HG03439 (cell line): ENCODE measurements at regions not wholly inside any gene's neighbourhood (a gene's known extent, or its start where the extent isn't known, plus 50 kb on each side); places are given as distances from the start of the nearest gene placed in this dataset.
A peak's percentile ranks its signal among the peaks of the same experiment; 100 is the strongest.
"Not testable (repeated sequence)": the region's sequence is repeated elsewhere in the genome, so short reads cannot be mapped to it uniquely, and the experiment has no call there.

Experiments used
- ATAC-seq: cut with Tn5 transposase; IDR thresholded peaks from one replicate; pipeline ENCODE4 v1.9.1; 2021; ENCODE audit warnings: mild to moderate bottlenecking, moderate library complexity; ENCODE audit not compliant: unreplicated experiment

DNA sequence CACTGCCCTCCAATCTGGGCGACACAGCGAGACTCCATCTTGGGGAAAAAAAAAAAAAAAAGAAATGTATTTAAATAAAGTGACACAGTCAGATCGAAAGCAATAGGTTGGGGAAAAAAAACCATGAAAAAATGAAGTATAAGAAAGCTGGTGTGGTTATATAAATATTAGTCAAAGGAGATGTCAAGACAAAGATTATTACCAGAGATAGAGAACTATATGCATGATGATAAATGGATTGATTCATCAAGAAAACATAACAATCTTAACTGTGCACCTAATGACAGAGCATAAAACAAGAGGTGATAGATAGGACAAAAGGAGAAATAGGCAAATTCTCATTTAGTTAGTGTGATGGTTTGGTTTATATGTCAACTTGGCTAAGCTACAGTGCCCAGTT is 146.9 kb upstream of the AHI1 start:
- ATAC-seq: no peak

DNA sequence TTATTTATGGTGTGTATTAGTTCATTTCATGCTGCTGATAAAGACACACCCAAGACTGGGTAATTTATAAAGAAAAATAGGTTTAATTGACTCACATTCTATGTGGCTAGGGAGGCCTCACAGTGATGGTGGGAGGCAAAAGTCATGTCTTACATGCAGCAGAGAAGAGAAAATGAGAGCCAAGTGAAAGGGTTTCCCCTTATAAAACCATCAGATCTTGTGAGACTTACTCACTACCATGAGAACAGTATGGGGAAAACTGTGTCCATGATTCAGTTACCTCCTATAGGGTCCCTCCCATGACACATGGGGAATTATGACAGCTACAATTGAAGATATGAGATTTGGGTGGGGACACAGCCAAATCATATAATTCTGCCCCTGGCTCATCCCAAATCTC is 150.0 kb upstream of the AHI1 start:
- no peak for ATAC-seq

DNA sequence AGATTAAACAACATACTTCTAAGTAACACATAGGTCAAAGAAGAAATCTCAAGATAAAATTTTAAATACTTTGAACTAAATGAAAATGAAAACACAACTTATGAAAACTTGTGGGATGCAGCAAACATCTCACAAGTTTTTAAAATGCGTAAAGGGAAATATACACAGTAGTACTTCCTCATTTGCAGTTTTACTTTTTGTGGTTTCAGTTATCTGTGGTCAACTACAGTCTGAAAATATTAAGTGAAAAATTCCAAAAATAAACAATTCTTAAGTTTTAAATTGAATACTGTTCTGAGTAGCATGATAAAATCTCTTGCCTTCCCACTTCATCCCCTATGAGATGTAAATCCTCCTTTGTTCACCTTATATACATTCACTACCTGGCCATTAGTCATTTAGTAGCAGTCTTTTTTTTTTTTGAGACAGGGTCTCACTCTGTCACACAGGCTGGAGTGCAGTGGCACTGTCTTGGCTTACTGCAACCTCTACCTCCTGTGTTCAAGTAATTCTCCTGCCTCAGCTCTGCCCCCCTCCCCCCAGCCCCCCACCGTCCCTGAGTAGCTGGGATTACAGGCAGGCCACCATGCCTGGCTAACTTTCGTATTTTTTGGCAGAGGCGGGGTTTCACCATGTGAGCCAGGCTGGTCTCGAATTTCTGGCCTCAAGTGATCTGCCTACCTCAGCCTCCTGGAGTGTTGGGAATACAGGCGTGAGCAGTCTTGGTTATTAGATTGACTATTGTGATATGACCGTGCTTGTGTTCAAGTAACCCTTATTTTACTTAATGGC is 154.6 kb upstream of the AHI1 start:
- peak; percentile 95 for ATAC-seq

- ATAC-seq: no peak
Observed at GRCh38 chr6:135655055-135655454, 157.5 kb upstream of the AHI1 start.

DNA sequence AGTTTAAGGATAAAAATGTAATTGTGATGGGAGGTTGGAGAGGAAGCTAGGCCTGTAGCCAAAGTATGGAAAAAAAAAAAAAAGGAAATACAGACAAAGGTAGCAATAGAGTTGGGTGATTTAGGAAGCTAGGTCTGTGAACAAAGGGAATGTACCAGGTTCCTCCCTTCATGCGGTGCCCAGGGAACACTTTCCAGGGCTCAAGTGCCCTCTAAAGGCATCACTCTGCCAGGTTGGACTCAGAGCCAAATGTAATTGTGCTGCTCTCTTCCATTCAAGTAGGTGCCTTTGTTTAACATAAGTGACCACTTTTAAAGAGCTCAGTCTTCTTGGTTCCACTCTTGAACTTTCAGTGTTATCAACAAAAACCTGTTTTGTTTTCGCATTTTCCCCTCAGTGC is 159.7 kb upstream of the AHI1 start:
- no peak for ATAC-seq

DNA sequence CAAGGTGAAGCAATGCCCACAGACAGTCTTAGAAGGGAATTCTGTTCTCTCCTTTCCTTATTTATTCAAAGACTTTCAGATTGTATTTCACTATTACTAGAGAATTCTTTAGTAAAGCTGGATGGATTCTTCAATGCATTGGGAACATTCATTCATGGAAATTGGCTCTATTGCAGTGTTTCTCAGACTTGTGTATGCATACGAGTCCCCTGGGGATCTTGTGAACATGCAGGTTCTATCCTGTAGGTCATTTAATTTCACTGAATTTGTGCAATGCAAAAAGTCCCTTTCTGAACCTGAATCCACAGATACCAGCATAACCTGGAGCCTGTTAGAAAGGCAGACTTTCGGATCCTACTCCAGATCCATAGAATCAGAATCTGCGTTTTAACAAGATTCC is 160.9 kb upstream of the AHI1 start:
- no peak for ATAC-seq

DNA sequence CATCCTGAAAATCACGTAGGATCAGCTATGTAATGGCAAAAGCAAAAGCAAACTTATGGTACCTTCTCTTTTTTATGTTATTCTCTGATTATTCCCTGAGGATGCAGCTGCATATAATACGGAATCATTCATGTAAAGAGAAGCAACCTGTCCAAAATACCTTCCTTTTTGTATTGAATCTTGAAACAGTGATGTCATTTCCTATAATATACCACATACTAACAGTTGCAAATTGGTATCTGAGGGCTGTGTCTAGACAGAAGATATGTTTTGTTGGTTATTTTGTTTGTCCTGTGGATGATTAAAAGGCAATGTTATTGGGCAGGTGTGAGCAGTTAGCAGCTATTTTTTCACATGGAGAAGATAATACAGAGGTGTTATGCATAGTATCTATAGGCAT is 161.4 kb upstream of the AHI1 start:
- ATAC-seq: no peak

- ATAC-seq: no peak
Observed at GRCh38 chr6:135664527-135664926, 167.0 kb upstream of the AHI1 start.

- no peak for ATAC-seq
Observed at GRCh38 chr6:135665935-135666334, 168.4 kb upstream of the AHI1 start.

- ATAC-seq: no peak
Observed at GRCh38 chr6:135667691-135668455, 170.3 kb upstream of the AHI1 start.

DNA sequence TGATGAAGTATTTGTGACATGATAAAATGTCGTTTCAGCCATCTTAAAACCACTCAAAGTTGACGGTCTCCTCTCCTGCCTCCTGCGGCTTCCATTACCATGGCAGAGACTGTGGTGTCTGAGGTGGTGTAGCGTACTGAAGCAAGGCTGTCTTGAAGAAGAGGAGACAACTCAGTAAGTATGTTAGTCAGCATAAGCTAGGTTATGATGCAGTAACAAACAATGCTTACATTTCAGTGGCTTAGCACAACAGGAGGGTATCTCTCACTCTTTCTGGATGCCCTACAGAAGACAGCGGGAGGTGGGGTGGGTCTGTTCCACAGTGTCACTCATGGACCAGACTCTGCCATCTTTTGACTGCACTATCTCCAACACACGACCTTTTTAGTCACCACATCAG is 174.7 kb upstream of the AHI1 start:
- ATAC-seq: no peak

DNA sequence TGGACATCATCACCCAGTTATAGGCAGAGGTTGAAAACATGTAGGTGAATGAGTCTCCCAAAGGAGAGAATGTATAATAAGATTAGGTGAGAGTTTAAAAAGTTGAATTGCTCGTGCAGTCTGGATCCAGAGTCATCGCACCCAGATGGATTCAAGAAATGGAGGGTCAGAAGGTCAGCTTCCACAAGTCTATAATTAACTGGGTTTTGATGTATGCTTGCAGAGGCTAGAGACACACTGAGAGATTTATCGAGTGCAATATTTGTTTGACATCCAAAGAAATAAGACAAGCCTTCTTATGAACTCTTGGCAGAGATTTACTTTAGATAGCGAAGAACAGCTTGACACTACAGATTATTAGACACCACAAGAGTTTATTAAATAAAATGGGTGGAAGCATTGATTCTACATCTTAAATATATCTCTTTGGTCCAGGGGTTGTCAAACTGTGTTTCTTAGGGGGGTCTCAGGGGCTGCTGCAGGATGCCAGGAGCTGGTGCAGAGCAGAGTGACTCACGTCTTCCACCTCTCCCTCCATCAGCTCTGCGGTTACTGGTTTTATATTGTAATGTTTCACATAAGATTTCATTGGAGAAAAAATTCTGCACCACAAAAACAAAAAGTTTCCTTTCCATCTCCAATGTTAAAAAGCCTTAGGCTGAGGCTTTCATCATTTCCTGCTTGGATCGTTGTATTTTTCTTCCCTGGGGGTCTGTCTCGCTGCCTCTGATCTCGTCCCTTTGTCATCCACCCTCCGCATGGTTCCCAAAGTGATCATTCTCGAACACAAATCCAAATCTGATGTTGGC is 176.2 kb upstream of the AHI1 start:
- ATAC-seq: no peak

- ATAC-seq: no peak
Observed at GRCh38 chr6:135675026-135675425, 176.5 kb upstream of the PDE7B start.

DNA sequence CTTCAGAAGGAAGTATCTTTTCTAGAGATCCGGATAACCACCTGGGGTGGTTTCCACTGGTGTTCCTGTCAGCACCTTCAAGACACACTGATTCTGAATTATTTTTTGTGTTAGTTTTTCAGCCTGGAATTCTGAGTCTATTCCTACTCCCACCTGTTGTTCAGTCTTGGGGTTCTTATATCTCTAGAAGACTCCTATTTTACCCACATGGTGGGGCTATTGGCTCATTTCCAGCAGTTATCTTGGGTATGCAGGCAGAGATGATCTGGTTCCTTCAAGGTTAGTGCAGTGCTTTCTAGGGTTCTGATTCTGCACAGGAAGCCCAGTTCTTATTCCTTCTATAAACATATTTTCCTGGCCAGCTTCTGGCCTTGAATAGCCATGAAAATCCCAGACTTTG is 175.6 kb upstream of the PDE7B start:
- no peak for ATAC-seq

- ATAC-seq: no peak
Observed at GRCh38 chr6:135680964-135681913, 170.3 kb upstream of the PDE7B start.

- ATAC-seq: no peak
Observed at GRCh38 chr6:135686784-135687301, 164.7 kb upstream of the PDE7B start.

DNA sequence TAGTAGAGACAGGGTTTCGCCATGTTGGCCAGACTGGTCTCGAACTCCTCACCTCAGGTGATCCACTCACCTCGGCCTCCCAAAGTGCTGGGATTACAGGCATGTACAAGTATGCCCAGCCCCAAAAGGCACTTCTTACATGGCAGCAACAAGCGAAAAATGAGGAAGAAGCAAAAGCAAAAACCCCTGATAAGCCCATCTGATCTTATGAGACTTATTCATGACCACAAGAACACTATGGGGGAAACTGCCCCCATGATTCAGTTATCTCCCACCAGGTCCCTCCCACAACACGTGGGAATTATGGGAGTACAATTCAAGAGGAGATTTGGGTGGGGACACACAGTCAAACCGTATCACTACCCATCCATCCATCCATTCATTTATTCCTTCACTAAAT is 163.0 kb upstream of the PDE7B start:
- not testable (repeated sequence) for ATAC-seq

- ATAC-seq: no peak
Observed at GRCh38 chr6:135692426-135692825, 159.1 kb upstream of the PDE7B start.

DNA sequence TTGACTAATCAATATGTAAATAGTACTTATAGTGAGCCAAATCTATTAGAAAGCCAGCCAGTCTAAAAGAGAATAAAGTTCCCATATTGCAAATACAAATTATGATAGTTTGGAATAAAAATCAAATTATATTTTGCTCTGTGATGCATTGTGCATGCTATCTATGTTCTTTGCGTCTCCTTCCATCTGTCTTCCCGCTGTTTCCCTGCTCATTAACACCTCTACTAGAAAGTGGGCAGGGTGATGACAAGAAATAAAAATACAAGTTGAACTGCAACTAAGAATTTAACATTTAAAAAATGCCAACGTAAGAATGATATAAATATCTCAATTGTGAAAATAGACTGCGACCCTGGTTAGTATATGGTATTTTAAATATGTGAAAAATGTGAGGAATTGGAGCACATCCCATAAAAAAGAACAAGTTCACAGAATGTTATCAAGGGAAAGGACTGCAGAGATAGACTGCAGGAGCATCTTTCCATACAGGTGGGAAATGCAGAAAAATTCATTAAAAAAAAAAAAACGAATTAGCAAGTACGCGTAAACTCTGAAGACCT is 157.6 kb upstream of the PDE7B start:
- no peak for ATAC-seq

- no peak for ATAC-seq
Observed at GRCh38 chr6:135699705-135700104, 151.8 kb upstream of the PDE7B start.
